Endothelial cell of umbilical vein (primary cell): ENCODE measurements at regions not wholly inside any gene's neighbourhood (a gene's known extent, or its start where the extent isn't known, plus 50 kb on each side); places are given as distances from the start of the nearest gene placed in this dataset.

ENCODE experiments used
- BruUV-seq: library from RNA; stranded (reverse); fragments of 400-500 nt; replicated peaks from 2 replicates; lab custom pipeline; 2021; lab: Mats Ljungman, UMichigan
- CTCF ChIA-PET: fragments of 300-600, 350-600 bp; sonication (Branson Sonifier 250); formaldehyde crosslinking; loops from one replicate; lab custom pipeline; 2021; ENCODE audit warnings: antibody characterized with exemption, inconsistent platforms; lab: Charles Lee
- POLR2A ChIA-PET: fragments of 300-600, 350-600 bp; sonication (Branson Sonifier 250); formaldehyde crosslinking; loops from one replicate; lab custom pipeline; 2021; ENCODE audit warnings: antibody characterized with exemption, inconsistent platforms; lab: Charles Lee
- DNase-seq: peaks from one replicate; pipeline ENCODE4 v3.0.0-alpha.2; 2011; ENCODE audit warnings: low read depth, low spot score
- FAIRE-seq: peaks from 2 replicates; lab custom pipeline; 2011; peaks lifted over from hg19 to GRCh38; lab: Jason Lieb, UNC
- H2AFZ ChIP-seq: 2 replicates; pipeline ENCODE4 v1.6.0; 2012; ENCODE audit warnings: low read depth, low read length, control low read depth, inconsistent platforms
- H3K27ac ChIP-seq: 2 replicates; pipeline ENCODE4 v1.5.1; 2011; ENCODE audit warnings: low read depth, mild to moderate bottlenecking, control low read depth, low read length, moderate library complexity; ENCODE audit not compliant: insufficient read depth
- H3K27me3 ChIP-seq, 2 experiments: 2 replicates each; pipeline versions ENCODE4 v1.6.0 to v1.6.1; 2011; ENCODE audit warnings: low read length in 2 of 2, mixed read lengths in 1 of 2; ENCODE audit not compliant: control insufficient read depth in 2 of 2, insufficient read depth in 2 of 2
- H3K36me3 ChIP-seq, 2 experiments: 2 replicates in 1 of 2; 3 replicates in 1 of 2; pipeline ENCODE4 v1.5.1; 2011; ENCODE audit warnings: low read length in 2 of 2, mild to moderate bottlenecking in 1 of 2, moderate library complexity in 1 of 2; ENCODE audit not compliant: control insufficient read depth in 2 of 2, insufficient read depth in 2 of 2; ENCODE audit errors: extremely low read depth in 1 of 2
- H3K4me1 ChIP-seq: 3 replicates; pipeline ENCODE4 v1.5.1; 2011; ENCODE audit warnings: mild to moderate bottlenecking, low read length; ENCODE audit not compliant: control insufficient read depth, insufficient read depth; ENCODE audit errors: extremely low read depth
- H3K4me2 ChIP-seq: 2 replicates; pipeline ENCODE4 v1.6.1; 2011; ENCODE audit warnings: low read length, control low read depth, mixed read lengths; ENCODE audit not compliant: insufficient read depth
- H3K4me3 ChIP-seq, 3 experiments: fragments of 200-600 bp in 1 of 3; sonication (generic), shearing (Covaris generic) in 1 of 3; replicated peaks in 1 of 3; 2 replicates each; pipeline ENCODE4 v1.5.1; 2011 to 2016; ENCODE audit warnings: control low read depth in 3 of 3, low read length in 3 of 3, mild to moderate bottlenecking in 2 of 3, inconsistent platforms in 1 of 3, low read depth in 1 of 3, moderate library complexity in 1 of 3; ENCODE audit not compliant: insufficient read depth in 1 of 3
- H3K79me2 ChIP-seq: 2 replicates; pipeline ENCODE4 v1.6.0; 2012; ENCODE audit warnings: low read length, inconsistent platforms; ENCODE audit not compliant: control insufficient read depth, insufficient read depth
- H3K9ac ChIP-seq: replicated peaks from 2 replicates; pipeline ENCODE3; 2011; ENCODE audit warnings: low read length, control low read depth; ENCODE audit not compliant: insufficient read depth; ENCODE audit errors: extremely low read depth
- H3K9me1 ChIP-seq: replicated peaks from 3 replicates; pipeline ENCODE4 v1.6.0; 2011; ENCODE audit warnings: mild to moderate bottlenecking, low read length; ENCODE audit not compliant: control insufficient read depth, insufficient read depth; ENCODE audit errors: extremely low read depth
- H3K9me3 ChIP-seq: replicated peaks from 2 replicates; pipeline ENCODE4 v1.5.1; 2012; ENCODE audit warnings: low read length, inconsistent platforms; ENCODE audit not compliant: control insufficient read depth, insufficient read depth
- H4K20me1 ChIP-seq: replicated peaks from 2 replicates; pipeline ENCODE3; 2011; ENCODE audit warnings: mild to moderate bottlenecking, low read length; ENCODE audit not compliant: control insufficient read depth, insufficient read depth; ENCODE audit errors: extremely low read depth
- CTCF ChIP-seq, 2 donors: IDR thresholded peaks; 1 replicate in 1 of 2; 2 replicates in 1 of 2; pipeline ENCODE4 v1.5.1; 2011; ENCODE audit warnings: low read length in 2 of 2, mild to moderate bottlenecking in 2 of 2, moderate library complexity in 2 of 2, control low read depth in 1 of 2, inconsistent platforms in 1 of 2, low read depth in 1 of 2; ENCODE audit not compliant: insufficient read depth in 1 of 2; ENCODE audit errors: extremely low read depth in 1 of 2
- FOS ChIP-seq: IDR thresholded peaks from 2 replicates; pipeline ENCODE4 v1.6.1; 2011; ENCODE audit warnings: mild to moderate bottlenecking, low read length, moderate library complexity, borderline replicate concordance; ENCODE audit not compliant: insufficient read depth
- GATA2 ChIP-seq: IDR thresholded peaks from 2 replicates; pipeline ENCODE4 v1.7.0; 2011; ENCODE audit warnings: low read depth, mild to moderate bottlenecking, moderate library complexity, mixed read lengths, low read length; ENCODE audit not compliant: insufficient read length, insufficient read depth
- JUN ChIP-seq: IDR thresholded peaks from 2 replicates; pipeline ENCODE4 v1.6.1; 2011; ENCODE audit warnings: borderline replicate concordance, low read depth; ENCODE audit not compliant: insufficient read length, insufficient read depth
- MAX ChIP-seq: IDR thresholded peaks from 2 replicates; pipeline ENCODE4 v1.6.1; 2011; ENCODE audit not compliant: insufficient read depth, insufficient read length
- MYC ChIP-seq: IDR thresholded peaks from one replicate; pipeline ENCODE4 v1.6.1; 2011; ENCODE audit warnings: mild to moderate bottlenecking, low read depth, low read length
- POLR2A ChIP-seq: IDR thresholded peaks from 2 replicates; pipeline ENCODE4 v1.6.1; 2012; ENCODE audit warnings: low read depth, mild to moderate bottlenecking, control low read depth, low read length
- dilution Hi-C: fragments of 300-500 bp; cut with MboI; formaldehyde crosslinking; loops from one replicate; pipeline ENCODE4 v1.15.0; 2019; ENCODE audit warnings: low sequenced_read_pairs; ENCODE audit not compliant: extremely low pct_ligation_motif_present
- intact Hi-C: fragments of 100-400 bp; cut with micrococcal nuclease; formaldehyde crosslinking; loops from one replicate; pipeline ENCODE4 v1.10.0; 2022

- intact Hi-C loops = no loop called here
Measured at GRCh38 chr5:24080046-24080445, 564.7 kb downstream of the CDH10 start.

More at GRCh38 chr5:24080046-24080445, 564.7 kb downstream of the CDH10 start:
- no peak overlapping the region for H3K27ac ChIP-seq
- ChIA-PET CTCF (no interaction called here), POLR2A (no interaction called here)
- no peak overlapping the region for H2AFZ ChIP-seq
- no peaks in the 10 kb centered on the region for H3K4me1 ChIP-seq
- H3K9ac ChIP-seq = no peak overlapping the region
- BruUV-seq = no TSS peak
- H3K9me1 ChIP-seq = no peaks in the 10 kb centered on the region
- no peak overlapping the region for H3K4me2 ChIP-seq
- H3K79me2 ChIP-seq = no peaks in the 10 kb centered on the region
- no peak overlapping the region for H3K4me3 ChIP-seq
- FAIRE-seq (no peak), DNase-seq (no peak)
- dilution Hi-C loops = no loop called here
- no peaks in the 10 kb centered on the region for H3K9me3 ChIP-seq
- H4K20me1 ChIP-seq = no peaks in the 10 kb centered on the region
- TF ChIP-seq CTCF (IDR thresholded peaks at IDR 0.05; ENCODE audit: extremely low read depth in 1 of 2, insufficient read depth in 1 of 2, low read depth in 1 of 2, low read length in 2 of 2) (no peak), FOS (no peak), MYC (no peak), POLR2A (no peak), GATA2 (no peak), MAX (no peak), JUN (no peak)
- H3K36me3 ChIP-seq = no peaks in the 10 kb centered on the region
- H3K27me3 ChIP-seq = no peaks in the 10 kb centered on the region
